Heart left ventricle (tissue), 16 donors: ENCODE measurements at regions not wholly inside any gene's neighbourhood (a gene's known extent, or its start where the extent isn't known, plus 50 kb on each side); places are given as distances from the start of the nearest gene placed in this dataset.

Experiments used
- ATAC-seq, 4 donors: fragments of 200-7000 bp; cut with Tn5 transposase; one replicate each; pipeline ENCODE4 v1.9.1; 2020 to 2022; ENCODE audit warnings: moderate library complexity in 4 of 4, mild to moderate bottlenecking in 3 of 4, moderate number of reproducible peaks in 1 of 4
- DNase-seq, 5 donors: peaks; one replicate each; pipeline ENCODE4 v3.0.0-alpha.2; 2020
- H3K27ac ChIP-seq, 12 donors: fragments of 200-600 bp; sonication (generic) in 4 of 12; one replicate each; pipeline versions ENCODE4 v1.5.0 to v1.8.0; 2016 to 2022; ENCODE audit warnings: mild to moderate bottlenecking in 2 of 12
- H3K27me3 ChIP-seq, 9 donors: fragments of 200-600 bp; sonication (generic) in 2 of 9; one replicate each; pipeline versions ENCODE4 v1.5.1 to v1.8.0; 2016 to 2022; ENCODE audit warnings: mild to moderate bottlenecking in 3 of 9
- H3K36me3 ChIP-seq, 9 donors: fragments of 200-600 bp; sonication (generic) in 2 of 9; one replicate each; pipeline versions ENCODE4 v1.5.0 to v1.8.0; 2018 to 2022; ENCODE audit warnings: mild to moderate bottlenecking in 2 of 9
- H3K4me1 ChIP-seq, 12 donors: fragments of 200-600 bp; sonication (generic) in 4 of 12; one replicate each; pipeline versions ENCODE4 v1.5.0 to v1.8.0; 2016 to 2022; ENCODE audit warnings: mild to moderate bottlenecking in 3 of 12
- H3K4me3 ChIP-seq, 12 donors: fragments of 200-600 bp; sonication (generic) in 4 of 12; one replicate each; pipeline versions ENCODE4 v1.5.0 to v1.8.0; 2017 to 2022; ENCODE audit warnings: mild to moderate bottlenecking in 9 of 12, moderate library complexity in 4 of 12
- H3K9me3 ChIP-seq, 12 donors: fragments of 200-600 bp; sonication (generic) in 4 of 12; one replicate each; pipeline versions ENCODE4 v1.5.0 to v1.8.0; 2016 to 2022; ENCODE audit warnings: mild to moderate bottlenecking in 1 of 12
- POLR2A ChIP-seq, 2 donors: fragments of 450-650 bp; IDR thresholded peaks; one replicate each; pipeline ENCODE4 v1.6.1; 2017; ENCODE audit warnings: antibody characterized with exemption in 2 of 2, mild to moderate bottlenecking in 2 of 2, moderate library complexity in 2 of 2
- WGBS, 4 donors: extraction: QIAGEN DNeasy Blood & Tissue Kit in 2 of 4; methylation state at CpG; one replicate each; pipeline versions ENCODE4 v1.1.5 to v1.1.7; 2013 to 2018; 5-methylcytosine and 5-hydroxymethylcytosine counted together
- intact Hi-C, 10 donors: fragments of 100-400 bp; cut with DNase I; formaldehyde crosslinking; loops; one replicate each; pipeline versions ENCODE4 v1.11.1 to v1.14.2; 2022
- TF ChIP-seq, protein P1 (sequence below), 12 donors: fragments of 200-600 bp; sonication (generic) in 4 of 12; IDR thresholded peaks; one replicate each; pipeline versions ENCODE4 v1.5.0 to v1.8.0; 2018 to 2022; ENCODE audit warnings: antibody characterized with exemption in 12 of 12, mild to moderate bottlenecking in 5 of 12
- donor health status: ischemic (EF 13 %, LVEDD 7.1; RV severe dilation, severe dysfunction).
- donor health status: healthy with polysubstance abuse.
- donor health status: DM: no; HTN: yes; CAD: no.
- donor health status: DM: no; HTN: no; CAD: no.
- donor health status: ischemic (EF 25% LVEDD 6.9; RV normal size, moderate dysfunction).
- donor health status: ischemic (EF 25% LVEDD 5.7; RV mildly dilated, moderate dysfunction).
- donor health status: healthy.
- donor health status: DM: yes; HTN: yes; CAD: no.
- donor health status: ischemic (EF 35%, LVEDD 5.7; RV mildly dilated, moderate dysfunction).
- donor health status: nonischemic (EF 11% LVEDD 7.7; RV severe dilation, severe dysfunction).
- donor health status: DM: yes; HTN: yes; CAD: no.
- donor health status: PGD.
- donor health status: ischemic (EF 29% LVEDD 5.4; RV normal size, mild dysfunction).
- donor health status: nonischemic (EF 23%, LVEDD 6.1; RV moderate dilation, normal function).

DNA sequence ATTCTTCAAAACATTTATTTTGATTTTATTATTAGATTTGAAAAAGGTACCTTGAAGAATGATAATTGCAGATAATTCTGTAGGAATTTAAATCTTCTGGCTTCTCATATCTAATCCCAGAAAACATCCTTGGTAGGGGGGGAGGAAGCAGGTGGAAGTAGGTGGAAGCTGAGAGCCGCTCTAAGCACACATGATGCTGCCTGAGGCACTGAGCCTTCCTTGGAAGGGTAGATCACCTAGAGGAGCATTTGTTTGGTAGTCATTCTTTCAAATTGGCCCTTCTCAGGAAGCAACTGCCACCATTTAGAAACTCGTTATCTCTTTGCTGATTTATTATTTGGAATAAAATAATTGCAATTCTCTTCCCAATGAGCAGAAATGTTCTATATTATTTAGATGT is 623.3 kb downstream of the CD109 start:
- Histone ChIP-seq H3K4me3 (no peak overlapping the region), H3K9me3 (no peaks in the 10 kb centered on the region), H3K27me3 (no peaks in the 10 kb centered on the region), H3K36me3 (no peaks in the 10 kb centered on the region), H3K4me1 (peaks cover 0 to 3% (median 0%) of the 10 kb centered on the region in 12 donors), H3K27ac (no peak overlapping the region)
- intact Hi-C loops, result no loop called here
- ATAC-seq (no peak), DNase-seq (no peak)
- 58 to 70% (median 65%) methylated on average over 2 of the region's 2 CpGs for WGBS, 4 donors
- TF ChIP-seq, protein P1, sequence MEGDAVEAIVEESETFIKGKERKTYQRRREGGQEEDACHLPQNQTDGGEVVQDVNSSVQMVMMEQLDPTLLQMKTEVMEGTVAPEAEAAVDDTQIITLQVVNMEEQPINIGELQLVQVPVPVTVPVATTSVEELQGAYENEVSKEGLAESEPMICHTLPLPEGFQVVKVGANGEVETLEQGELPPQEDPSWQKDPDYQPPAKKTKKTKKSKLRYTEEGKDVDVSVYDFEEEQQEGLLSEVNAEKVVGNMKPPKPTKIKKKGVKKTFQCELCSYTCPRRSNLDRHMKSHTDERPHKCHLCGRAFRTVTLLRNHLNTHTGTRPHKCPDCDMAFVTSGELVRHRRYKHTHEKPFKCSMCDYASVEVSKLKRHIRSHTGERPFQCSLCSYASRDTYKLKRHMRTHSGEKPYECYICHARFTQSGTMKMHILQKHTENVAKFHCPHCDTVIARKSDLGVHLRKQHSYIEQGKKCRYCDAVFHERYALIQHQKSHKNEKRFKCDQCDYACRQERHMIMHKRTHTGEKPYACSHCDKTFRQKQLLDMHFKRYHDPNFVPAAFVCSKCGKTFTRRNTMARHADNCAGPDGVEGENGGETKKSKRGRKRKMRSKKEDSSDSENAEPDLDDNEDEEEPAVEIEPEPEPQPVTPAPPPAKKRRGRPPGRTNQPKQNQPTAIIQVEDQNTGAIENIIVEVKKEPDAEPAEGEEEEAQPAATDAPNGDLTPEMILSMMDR (IDR thresholded peaks at IDR 0.05), result no peak
- no peak for TF ChIP-seq POLR2A (IDR thresholded peaks at IDR 0.05)

DNA sequence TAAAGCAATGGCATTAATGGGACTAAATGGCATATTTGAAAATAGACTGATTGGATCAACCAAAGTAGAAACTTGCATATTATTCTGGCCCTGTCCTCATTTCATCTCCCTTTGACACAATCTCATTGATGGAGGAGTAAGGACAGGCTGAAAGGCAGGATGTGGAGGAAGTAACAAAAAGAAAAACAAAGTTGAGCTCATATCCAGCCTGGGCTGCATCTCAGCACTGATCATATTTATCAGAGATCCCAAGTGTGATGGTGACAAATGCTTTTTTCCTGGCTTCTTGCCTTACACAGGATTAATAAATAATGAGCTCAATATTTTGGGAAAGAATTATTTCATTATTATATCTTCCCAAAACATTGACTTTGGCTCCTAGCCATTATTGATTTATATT is 622.7 kb downstream of the CD109 start:
- intact Hi-C loops, result no loop called here

DNA sequence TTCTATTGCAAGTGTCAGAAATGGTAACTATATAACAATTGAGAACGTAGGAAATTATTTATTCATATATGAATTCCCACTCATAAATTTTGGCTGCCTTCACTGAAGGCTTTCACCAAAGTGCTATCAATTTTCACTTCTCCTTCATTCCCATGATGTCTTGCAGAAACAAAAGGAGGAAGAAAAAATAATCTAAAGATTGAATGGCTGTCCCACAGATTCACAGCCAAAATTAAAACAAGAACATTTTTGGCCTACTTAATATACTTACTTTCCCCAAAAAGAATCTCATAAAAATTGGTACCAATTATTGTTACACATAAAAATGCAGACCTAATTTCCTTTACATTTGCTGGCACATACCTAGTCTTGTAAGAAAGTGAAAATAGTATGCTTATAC is 616.1 kb downstream of the CD109 start:
- H3K9me3 ChIP-seq, result no peaks in the 10 kb centered on the region
- H3K36me3 ChIP-seq, result no peaks in the 10 kb centered on the region
- no peak for DNase-seq
- no peak overlapping the region for H3K4me3 ChIP-seq
- TF ChIP-seq, protein P1 (IDR thresholded peaks at IDR 0.05), result no peak
- no peak for TF ChIP-seq POLR2A (IDR thresholded peaks at IDR 0.05)
- no peak for ATAC-seq
- H3K27ac ChIP-seq, result no peak overlapping the region
- no peaks in the 10 kb centered on the region for H3K4me1 ChIP-seq
- intact Hi-C loops, result no loop called here
- no peaks in the 10 kb centered on the region for H3K27me3 ChIP-seq
- 60 to 77% (median 69%) methylated on average over 1 of the region's 1 CpG for WGBS, 4 donors

More for the DNA sequence above, 622.7 kb downstream of the CD109 start:
- Histone ChIP-seq H3K36me3 (no peaks in the 10 kb centered on the region), H3K4me3 (no peak overlapping the region), H3K4me1 (peaks cover 0 to 3% (median 0%) of the 10 kb centered on the region in 12 donors), H3K27me3 (no peaks in the 10 kb centered on the region), H3K27ac (peak overlapping the region in 1 of 12 donors; percentile 32), H3K9me3 (no peaks in the 10 kb centered on the region)
- ATAC-seq (no peak), DNase-seq (no peak)
- TF ChIP-seq, protein P1 (IDR thresholded peaks at IDR 0.05), result no peak
- TF ChIP-seq POLR2A (IDR thresholded peaks at IDR 0.05), result no peak

DNA sequence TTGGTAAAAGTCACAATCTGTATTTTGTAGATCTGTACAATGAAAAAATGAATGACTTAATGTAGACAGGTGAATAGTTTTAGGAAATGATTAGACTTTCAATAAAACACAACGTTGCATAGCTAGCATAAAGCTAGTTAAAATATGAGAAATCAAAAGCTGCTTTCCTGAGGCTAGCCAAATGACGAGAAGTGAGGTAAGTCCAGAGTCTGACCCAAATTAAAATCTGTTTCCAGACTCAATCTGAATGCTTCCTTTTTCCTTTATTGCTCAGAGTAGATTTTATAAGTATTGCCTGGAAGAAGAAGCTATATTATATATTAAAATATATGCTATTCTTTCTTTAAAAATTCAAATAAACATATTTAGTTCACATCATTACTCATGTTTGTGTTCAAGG is 615.4 kb downstream of the CD109 start:
- WGBS, 4 donors, result 39 to 57% (median 51%) methylated on average over 2 of the region's 2 CpGs
- Histone ChIP-seq H3K4me3 (no peak overlapping the region), H3K36me3 (no peaks in the 10 kb centered on the region), H3K27ac (no peak overlapping the region), H3K27me3 (no peaks in the 10 kb centered on the region), H3K4me1 (no peaks in the 10 kb centered on the region), H3K9me3 (no peaks in the 10 kb centered on the region)
- intact Hi-C loops, result no loop called here
- ATAC-seq (no peak), DNase-seq (no peak)
- no peak for TF ChIP-seq POLR2A (IDR thresholded peaks at IDR 0.05)
- TF ChIP-seq, protein P1 (IDR thresholded peaks at IDR 0.05), result no peak
